T-helper 2 cell treated with Interferon-gamma antibody and Interleukin-4, amounts not matched to agents 5 μg/mL and 100 μg/mL, for 36 hours (primary cell): ENCODE measurements at regions not wholly inside any gene's neighbourhood (a gene's known extent, or its start where the extent isn't known, plus 50 kb on each side); places are given as distances from the start of the nearest gene placed in this dataset.

ENCODE experiments used
- DNase-seq: peaks from one replicate; pipeline ENCODE4 v3.0.0; 2021; ENCODE audit warnings: low spot score
- H3K27ac Mint-ChIP-seq: one replicate; pipeline ENCODE4 v1.8.0; 2021; ENCODE audit warnings: mild to moderate bottlenecking, mixed read lengths
- H3K27me3 Mint-ChIP-seq: one replicate; pipeline ENCODE4 v1.8.0; 2021; ENCODE audit warnings: low read depth, mixed read lengths
- H3K36me3 Mint-ChIP-seq: one replicate; pipeline ENCODE4 v1.8.0; 2021; ENCODE audit warnings: low read depth, mixed read lengths
- H3K4me1 Mint-ChIP-seq: one replicate; pipeline ENCODE4 v1.8.0; 2021; ENCODE audit warnings: low read depth, mixed read lengths
- H3K4me3 Mint-ChIP-seq: one replicate; pipeline ENCODE4 v1.8.0; 2022; ENCODE audit warnings: mild to moderate bottlenecking, moderate library complexity, mixed read lengths
- H3K9me3 Mint-ChIP-seq: one replicate; pipeline ENCODE4 v1.8.0; 2021; ENCODE audit warnings: mixed read lengths

- Mint-ChIP-seq H3K4me1 (peaks cover 29% of the 10 kb centered on the region), H3K27me3 (no peaks in the 10 kb centered on the region), H3K4me3 (no peak overlapping the region), H3K9me3 (no peaks in the 10 kb centered on the region), H3K36me3 (no peaks in the 10 kb centered on the region), H3K27ac (no peak overlapping the region)
- DNase-seq, result no peak
Observed at GRCh38 chr11:128196235-128196634, 391.1 kb downstream of the ETS1 start.

GRCh38 chr11:128195756-128196155 is 391.6 kb downstream of the ETS1 start:
- no peaks in the 10 kb centered on the region for H3K9me3 Mint-ChIP-seq
- H3K27me3 Mint-ChIP-seq, result no peaks in the 10 kb centered on the region
- no peaks in the 10 kb centered on the region for H3K36me3 Mint-ChIP-seq
- H3K27ac Mint-ChIP-seq, result no peak overlapping the region
- H3K4me1 Mint-ChIP-seq, result peaks cover 30% of the 10 kb centered on the region
- H3K4me3 Mint-ChIP-seq, result no peak overlapping the region
- DNase-seq, result no peak

- no peaks in the 10 kb centered on the region for H3K36me3 Mint-ChIP-seq
- peak overlapping the region; percentile 5 for H3K27ac Mint-ChIP-seq
- H3K9me3 Mint-ChIP-seq, result no peaks in the 10 kb centered on the region
- DNase-seq, result peak; percentile 38
- H3K27me3 Mint-ChIP-seq, result no peaks in the 10 kb centered on the region
- peaks cover 34% of the 10 kb centered on the region for H3K4me1 Mint-ChIP-seq
- peak overlapping the region; percentile 7 for H3K4me3 Mint-ChIP-seq
Observed at GRCh38 chr11:128195057-128195751, 392.2 kb downstream of the ETS1 start.

- Mint-ChIP-seq H3K4me3 (no peak overlapping the region), H3K4me1 (peaks cover 39% of the 10 kb centered on the region), H3K27ac (no peak overlapping the region), H3K9me3 (no peaks in the 10 kb centered on the region), H3K36me3 (no peaks in the 10 kb centered on the region), H3K27me3 (no peaks in the 10 kb centered on the region)
- DNase-seq, result no peak
Observed at GRCh38 chr11:128194216-128194615, 393.1 kb downstream of the ETS1 start.

GRCh38 chr11:128193615-128194014 is 393.7 kb downstream of the ETS1 start:
- H3K36me3 Mint-ChIP-seq, result no peaks in the 10 kb centered on the region
- DNase-seq, result no peak
- H3K27me3 Mint-ChIP-seq, result no peaks in the 10 kb centered on the region
- H3K4me1 Mint-ChIP-seq, result peaks cover 39% of the 10 kb centered on the region
- H3K27ac Mint-ChIP-seq, result no peak overlapping the region
- peak overlapping the region; percentile 24 for H3K4me3 Mint-ChIP-seq
- H3K9me3 Mint-ChIP-seq, result no peaks in the 10 kb centered on the region

- Mint-ChIP-seq H3K36me3 (peaks cover 5% of the 10 kb centered on the region), H3K27ac (no peak overlapping the region), H3K4me1 (peaks cover 33% of the 10 kb centered on the region), H3K9me3 (peaks cover 11% of the 10 kb centered on the region), H3K27me3 (no peaks in the 10 kb centered on the region), H3K4me3 (no peak overlapping the region)
- no peak for DNase-seq
Observed at GRCh38 chr11:128190312-128190711, 397.0 kb downstream of the ETS1 start.

- peak overlapping the region; percentile 11 for H3K4me3 Mint-ChIP-seq
- H3K27me3 Mint-ChIP-seq, result no peaks in the 10 kb centered on the region
- no peak overlapping the region for H3K27ac Mint-ChIP-seq
- H3K4me1 Mint-ChIP-seq, result peaks cover 28% of the 10 kb centered on the region
- peaks cover 9% of the 10 kb centered on the region for H3K36me3 Mint-ChIP-seq
- no peak for DNase-seq
- peaks cover 16% of the 10 kb centered on the region for H3K9me3 Mint-ChIP-seq
Observed at GRCh38 chr11:128189823-128190222, 397.5 kb downstream of the ETS1 start.

- Mint-ChIP-seq H3K4me3 (no peak overlapping the region), H3K27me3 (no peaks in the 10 kb centered on the region), H3K36me3 (peaks cover 17% of the 10 kb centered on the region), H3K4me1 (peaks cover 25% of the 10 kb centered on the region), H3K27ac (peak overlapping the region; percentile 43), H3K9me3 (peaks cover 27% of the 10 kb centered on the region)
- no peak for DNase-seq
Observed at GRCh38 chr11:128188346-128189004, 398.9 kb downstream of the ETS1 start.

GRCh38 chr11:128187835-128188234 is 399.5 kb downstream of the ETS1 start:
- peaks cover 17% of the 10 kb centered on the region for H3K36me3 Mint-ChIP-seq
- H3K4me3 Mint-ChIP-seq, result no peak overlapping the region
- no peaks in the 10 kb centered on the region for H3K27me3 Mint-ChIP-seq
- H3K9me3 Mint-ChIP-seq, result peaks cover 28% of the 10 kb centered on the region
- H3K27ac Mint-ChIP-seq, result peak overlapping the region; percentile 43
- DNase-seq, result no peak
- peaks cover 30% of the 10 kb centered on the region for H3K4me1 Mint-ChIP-seq

GRCh38 chr11:128187377-128187776 is 400.0 kb downstream of the ETS1 start:
- no peak overlapping the region for H3K27ac Mint-ChIP-seq
- peaks cover 33% of the 10 kb centered on the region for H3K4me1 Mint-ChIP-seq
- H3K36me3 Mint-ChIP-seq, result peaks cover 17% of the 10 kb centered on the region
- no peak for DNase-seq
- H3K4me3 Mint-ChIP-seq, result no peak overlapping the region
- no peaks in the 10 kb centered on the region for H3K27me3 Mint-ChIP-seq
- peaks cover 28% of the 10 kb centered on the region for H3K9me3 Mint-ChIP-seq

GRCh38 chr11:128184981-128185380 is 402.4 kb downstream of the ETS1 start:
- no peak for DNase-seq
- H3K27ac Mint-ChIP-seq, result no peak overlapping the region
- H3K4me1 Mint-ChIP-seq, result peaks cover 32% of the 10 kb centered on the region
- peaks cover 28% of the 10 kb centered on the region for H3K9me3 Mint-ChIP-seq
- no peak overlapping the region for H3K4me3 Mint-ChIP-seq
- no peaks in the 10 kb centered on the region for H3K27me3 Mint-ChIP-seq
- peaks cover 17% of the 10 kb centered on the region for H3K36me3 Mint-ChIP-seq

- Mint-ChIP-seq H3K27me3 (no peaks in the 10 kb centered on the region), H3K4me3 (peak overlapping the region; percentile 11), H3K4me1 (peaks cover 29% of the 10 kb centered on the region), H3K27ac (peak overlapping the region; percentile 4), H3K36me3 (peaks cover 17% of the 10 kb centered on the region), H3K9me3 (peaks cover 28% of the 10 kb centered on the region)
- peak; percentile 66 for DNase-seq
Observed at GRCh38 chr11:128182844-128183243, 404.5 kb downstream of the ETS1 start.

GRCh38 chr11:128181984-128182383 is 405.4 kb downstream of the ETS1 start:
- no peak for DNase-seq
- Mint-ChIP-seq H3K27ac (no peak overlapping the region), H3K27me3 (no peaks in the 10 kb centered on the region), H3K4me1 (peaks cover 31% of the 10 kb centered on the region), H3K36me3 (peaks cover 16% of the 10 kb centered on the region), H3K9me3 (peaks cover 28% of the 10 kb centered on the region), H3K4me3 (no peak overlapping the region)

GRCh38 chr11:128181088-128181480 is 406.3 kb downstream of the ETS1 start:
- H3K27me3 Mint-ChIP-seq, result no peaks in the 10 kb centered on the region
- H3K27ac Mint-ChIP-seq, result no peak overlapping the region
- H3K36me3 Mint-ChIP-seq, result peaks cover 16% of the 10 kb centered on the region
- no peak overlapping the region for H3K4me3 Mint-ChIP-seq
- H3K9me3 Mint-ChIP-seq, result peaks cover 24% of the 10 kb centered on the region
- H3K4me1 Mint-ChIP-seq, result peaks cover 32% of the 10 kb centered on the region
- DNase-seq, result no peak
